NCI-H2081 (cell line): ENCODE measurements at regions not wholly inside any gene's neighbourhood (a gene's known extent, or its start where the extent isn't known, plus 50 kb on each side); places are given as distances from the start of the nearest gene placed in this dataset.

Experiments
- DNase-seq, 2 experiments: peaks; one replicate each; lab custom pipeline; 2025; lab: John Stamatoyannopoulos, UW

GRCh38 chr2:120455390-120455789 lies 109.5 kb downstream of the INHBB start:
- DNase-seq = no peak

GRCh38 chr2:120456867-120457266 lies 110.9 kb downstream of the INHBB start:
- no peak for DNase-seq

GRCh38 chr2:120460511-120460910 lies 114.6 kb downstream of the INHBB start:
- no peak for DNase-seq

GRCh38 chr2:120461092-120461491 lies 115.2 kb downstream of the INHBB start:
- DNase-seq = no peak

DNA sequence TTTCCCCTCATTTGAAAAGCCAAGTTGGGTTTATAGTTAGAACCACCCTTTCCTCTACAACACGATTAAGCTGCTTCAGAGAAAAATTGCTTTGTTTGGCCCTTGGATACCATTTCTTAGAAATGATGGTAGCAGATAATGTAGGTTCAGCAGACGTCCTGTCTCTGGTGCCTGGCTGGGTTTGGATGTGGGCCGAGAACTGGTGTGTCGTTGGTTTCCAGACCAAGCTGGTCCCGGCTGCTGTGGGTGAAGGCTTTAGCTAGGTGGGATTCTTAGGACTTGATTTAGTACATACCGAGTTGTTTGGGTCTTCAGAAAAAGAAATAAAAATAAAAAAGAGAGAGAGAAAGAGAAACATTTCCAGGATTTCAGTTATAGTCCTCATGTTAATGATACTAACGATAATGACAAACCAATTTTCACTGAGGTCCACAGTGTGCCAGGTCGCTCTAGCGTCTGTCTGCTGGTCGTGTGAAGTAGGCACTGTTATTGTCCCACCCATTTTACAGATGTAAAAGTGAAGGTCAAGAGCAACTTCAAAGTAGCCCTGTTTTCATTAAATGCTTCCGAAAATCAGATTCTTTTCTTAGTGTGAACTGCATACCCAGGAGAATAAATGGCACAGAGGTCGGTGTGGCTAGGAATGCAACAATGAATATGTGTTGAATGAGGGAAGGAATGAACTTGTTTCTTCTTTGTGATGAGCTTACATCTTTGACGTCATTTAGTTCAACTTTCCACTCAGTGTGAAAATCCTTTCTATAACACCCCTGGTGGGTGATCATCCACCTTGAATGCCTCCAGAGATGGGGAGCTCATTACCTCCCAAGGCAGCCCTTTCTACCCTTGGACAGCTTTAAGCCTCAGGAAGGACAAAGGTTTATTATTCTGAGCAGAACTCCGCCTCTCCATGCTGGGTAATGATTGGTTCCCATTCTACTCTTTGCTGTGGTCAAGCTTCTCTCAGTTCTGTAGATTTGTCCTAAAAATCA lies 115.9 kb downstream of the INHBB start:
- DNase-seq = no peak

DNA sequence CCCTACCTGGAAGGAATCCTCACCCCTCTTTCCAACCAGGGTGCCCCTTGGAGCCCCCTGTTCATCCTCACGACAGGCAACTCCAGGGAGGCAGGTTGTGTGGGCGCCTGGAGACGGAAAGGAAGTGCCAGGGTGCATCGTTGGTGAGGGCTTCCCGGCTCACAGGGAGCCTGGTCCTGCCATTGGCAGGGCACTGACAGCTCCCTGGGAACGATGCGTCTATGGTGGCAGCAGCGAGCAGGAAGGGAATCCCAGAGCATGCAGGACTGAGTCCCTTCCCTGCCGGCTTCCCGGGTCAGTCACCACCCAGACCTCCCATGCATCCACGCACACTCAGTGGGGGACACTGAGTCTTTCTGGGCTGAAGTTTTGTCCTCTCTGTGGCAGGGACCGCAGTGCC lies 117.6 kb downstream of the INHBB start:
- no peak for DNase-seq

DNA sequence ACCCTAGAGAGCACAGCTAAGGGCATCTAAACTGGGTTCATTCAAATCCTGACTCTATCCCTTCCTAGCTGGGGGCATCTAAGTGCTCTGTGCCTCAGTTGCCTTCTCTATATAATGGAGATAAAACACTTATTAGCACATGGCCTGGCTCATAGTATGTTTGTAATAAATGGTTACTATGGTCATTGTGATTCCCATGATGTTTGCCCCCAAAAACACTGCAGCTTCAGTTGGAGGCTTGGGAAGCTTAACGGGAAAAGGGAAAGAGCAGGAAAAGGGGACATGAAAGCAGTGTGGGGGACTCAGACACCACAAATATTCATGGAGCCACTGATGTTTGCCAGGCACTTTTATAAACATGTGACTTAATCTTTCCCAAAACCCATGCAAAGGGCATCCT lies 118.1 kb downstream of the INHBB start:
- DNase-seq = no peak

GRCh38 chr2:120464448-120464931 lies 118.6 kb downstream of the INHBB start:
- DNase-seq = no peak

- no peak for DNase-seq
Observed at GRCh38 chr2:120465012-120465700, 119.2 kb downstream of the INHBB start.

GRCh38 chr2:120465701-120465988 lies 119.7 kb downstream of the INHBB start:
- DNase-seq = no peak

GRCh38 chr2:120465989-120466703 lies 120.2 kb downstream of the INHBB start:
- DNase-seq = peak; percentile 89 to 95

GRCh38 chr2:120466704-120467054 lies 120.7 kb downstream of the INHBB start:
- no peak for DNase-seq

DNA sequence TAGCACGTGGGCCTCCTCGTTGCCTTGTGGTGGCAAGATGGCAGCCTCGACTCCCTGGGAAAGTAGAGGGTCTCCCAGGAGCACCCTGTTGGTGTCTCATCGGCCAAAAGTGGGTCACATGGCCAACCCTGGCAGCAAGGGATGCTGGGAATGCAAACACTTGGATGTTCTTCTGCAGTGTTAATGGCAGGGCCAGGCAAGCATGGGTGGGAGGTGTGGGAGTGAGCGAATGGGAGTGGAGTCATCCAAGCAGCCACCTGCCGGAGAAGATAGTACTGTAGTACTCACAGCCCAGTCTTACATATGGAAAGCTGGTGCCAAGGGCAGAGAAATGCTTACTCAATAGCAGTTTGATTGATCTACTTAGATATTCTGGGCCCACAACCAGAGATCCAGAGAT lies 122.2 kb downstream of the INHBB start:
- DNase-seq = no peak

- DNase-seq = no peak
Observed at GRCh38 chr2:120469426-120469825, 123.5 kb downstream of the INHBB start.

DNA sequence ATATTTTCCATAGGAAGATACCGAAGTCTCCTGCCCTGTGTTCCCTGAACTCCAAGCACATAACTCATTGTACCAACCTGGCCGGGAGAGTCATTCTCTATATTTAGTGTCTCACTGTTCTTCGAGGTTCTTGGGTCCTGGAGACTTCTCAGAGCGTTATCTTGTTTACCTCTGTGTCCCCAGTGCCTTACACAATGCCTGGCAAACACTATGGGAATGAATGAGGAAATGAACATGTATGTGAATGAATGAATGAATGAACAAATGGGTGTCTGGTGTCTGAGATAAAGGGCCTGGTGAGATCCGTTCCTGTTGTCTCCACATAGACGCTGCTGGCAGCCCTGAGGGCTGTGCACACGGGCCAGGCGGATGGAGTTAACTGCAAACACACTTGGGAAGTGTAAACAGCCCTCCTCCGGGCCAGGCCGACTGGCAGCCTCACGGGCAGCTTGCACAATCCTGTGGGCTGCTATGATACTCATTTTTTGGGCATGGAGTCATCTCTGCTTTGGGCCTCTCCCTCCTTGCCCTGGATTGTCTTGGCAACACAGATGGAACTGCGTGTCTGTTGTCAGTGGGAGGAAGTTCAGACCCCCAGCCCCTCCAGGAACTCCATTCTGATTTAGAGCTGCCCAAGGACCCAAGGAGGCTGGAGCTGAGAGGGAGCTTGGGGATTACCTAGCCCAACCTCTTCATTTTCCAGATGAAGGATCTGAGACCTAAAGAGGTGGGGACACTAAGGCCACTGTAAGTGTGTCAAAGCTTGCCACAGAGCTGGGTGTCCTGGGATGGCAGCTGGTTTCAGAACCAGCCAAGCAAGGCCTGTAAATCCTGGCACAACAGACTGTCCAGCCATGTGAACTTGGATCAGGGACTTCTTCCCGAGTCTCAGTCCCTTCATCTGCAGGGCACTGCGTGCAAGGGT lies 124.4 kb downstream of the INHBB start:
- peak; percentile 19 to 55 for DNase-seq

DNA sequence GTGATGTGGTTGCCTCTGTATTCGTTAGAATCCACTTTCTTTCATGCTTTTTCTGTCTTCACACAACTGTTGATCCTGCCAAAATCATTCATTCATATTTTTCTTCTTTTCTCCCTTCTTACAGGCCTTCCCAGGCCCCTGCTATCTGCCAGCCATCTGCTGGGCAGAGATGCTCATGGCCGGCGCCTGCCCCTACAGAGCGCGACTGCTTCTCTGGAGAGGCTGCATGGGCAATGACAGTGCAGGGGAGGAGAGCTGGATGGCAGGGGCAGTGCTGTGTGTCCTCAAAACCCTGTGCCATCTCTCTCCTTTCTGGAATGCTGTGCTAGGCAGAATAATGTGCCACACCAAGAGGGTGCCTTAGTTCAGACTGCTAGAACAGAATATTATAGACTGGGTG lies 125.2 kb downstream of the INHBB start:
- no peak for DNase-seq

- no peak for DNase-seq
Observed at GRCh38 chr2:120472031-120472430, 126.1 kb downstream of the INHBB start.

- DNase-seq = no peak
Observed at GRCh38 chr2:120472891-120473309, 127.0 kb downstream of the INHBB start.

GRCh38 chr2:120473522-120474271 lies 127.8 kb downstream of the INHBB start:
- no peak for DNase-seq

GRCh38 chr2:120474486-120474885 lies 128.6 kb downstream of the INHBB start:
- DNase-seq = no peak

- no peak for DNase-seq
Observed at GRCh38 chr2:120476141-120476540, 130.2 kb downstream of the INHBB start.
